GM10248 (cell line): ENCODE measurements at regions not wholly inside any gene's neighbourhood (a gene's known extent, or its start where the extent isn't known, plus 50 kb on each side); places are given as distances from the start of the nearest gene placed in this dataset.
"Not testable (repeated sequence)": the region's sequence is repeated elsewhere in the genome, so short reads cannot be mapped to it uniquely, and the experiment has no call there.

Source experiments
- CTCF ChIA-PET: fragments of 300-600 bp; sonication (Branson Sonifier 250); formaldehyde crosslinking; extraction: SDS; loops from one replicate; lab custom pipeline; 2021; ENCODE audit warnings: antibody characterized with exemption; lab: Yijun Ruan, JAX
- POLR2A ChIA-PET: fragments of 350-650 bp; sonication (Branson Sonifier 250); formaldehyde crosslinking; extraction: SDS; loops from one replicate; lab custom pipeline; 2020; ENCODE audit warnings: antibody characterized with exemption; lab: Yijun Ruan, JAX
- DNase-seq: peaks from one replicate; pipeline ENCODE4 v3.0.0; 2012; ENCODE audit errors: extremely low spot score
- TF ChIP-seq, protein P1 (sequence below): IDR thresholded peaks from 2 replicates; pipeline ENCODE4 v1.5.1; 2012; ENCODE audit warnings: mild to moderate bottlenecking, low read depth; ENCODE audit errors: extremely low read depth, missing control alignments, control extremely low read depth

DNA sequence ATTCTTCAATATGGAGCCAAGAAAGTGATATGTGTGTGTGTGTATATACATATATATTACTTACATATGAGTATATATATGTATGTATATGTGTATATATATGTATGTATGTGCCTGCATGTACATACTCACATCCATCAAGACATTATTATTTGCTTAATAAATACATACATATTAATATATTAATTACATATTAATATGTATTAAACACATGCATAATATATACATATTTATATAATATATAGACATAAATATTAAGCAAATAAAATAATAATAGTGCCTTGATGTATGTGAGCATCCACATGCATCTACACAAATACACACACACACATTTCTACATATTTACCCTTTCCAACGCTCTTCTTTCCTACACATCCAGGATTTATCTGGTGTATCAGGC, 88.7 kb upstream of the KCNMA1 start:
- ChIA-PET POLR2A (no interaction called here), CTCF (no interaction called here)
- DNase-seq = no peak

DNA sequence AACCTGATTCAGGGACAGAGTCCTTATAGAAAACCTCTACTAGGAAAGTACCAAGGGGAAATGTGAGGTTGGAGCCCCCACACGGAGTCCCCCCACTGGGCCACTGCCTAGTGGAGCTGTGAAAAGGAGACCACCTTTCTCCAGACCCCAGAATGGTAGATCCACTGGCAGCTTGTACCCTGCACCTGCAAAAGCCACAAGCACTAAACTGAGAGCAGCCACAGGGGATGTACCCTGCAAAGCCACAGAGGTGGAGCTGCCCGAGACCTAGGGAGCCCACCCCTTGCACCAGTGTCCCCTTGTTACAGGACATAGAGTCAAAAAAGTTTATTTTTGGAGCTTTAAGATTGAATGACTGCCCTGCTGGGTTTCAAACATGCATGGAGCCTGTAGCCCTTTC, 87.2 kb upstream of the KCNMA1 start:
- CTCF ChIA-PET = interaction anchor here (1.1 to 3.4 kb wide), 3 partner anchors 10 to 15 kb away, joined by 3 to 33 read pairs (median 3); no protein-coding TSS in a partner anchor
- TF ChIP-seq, protein P1, sequence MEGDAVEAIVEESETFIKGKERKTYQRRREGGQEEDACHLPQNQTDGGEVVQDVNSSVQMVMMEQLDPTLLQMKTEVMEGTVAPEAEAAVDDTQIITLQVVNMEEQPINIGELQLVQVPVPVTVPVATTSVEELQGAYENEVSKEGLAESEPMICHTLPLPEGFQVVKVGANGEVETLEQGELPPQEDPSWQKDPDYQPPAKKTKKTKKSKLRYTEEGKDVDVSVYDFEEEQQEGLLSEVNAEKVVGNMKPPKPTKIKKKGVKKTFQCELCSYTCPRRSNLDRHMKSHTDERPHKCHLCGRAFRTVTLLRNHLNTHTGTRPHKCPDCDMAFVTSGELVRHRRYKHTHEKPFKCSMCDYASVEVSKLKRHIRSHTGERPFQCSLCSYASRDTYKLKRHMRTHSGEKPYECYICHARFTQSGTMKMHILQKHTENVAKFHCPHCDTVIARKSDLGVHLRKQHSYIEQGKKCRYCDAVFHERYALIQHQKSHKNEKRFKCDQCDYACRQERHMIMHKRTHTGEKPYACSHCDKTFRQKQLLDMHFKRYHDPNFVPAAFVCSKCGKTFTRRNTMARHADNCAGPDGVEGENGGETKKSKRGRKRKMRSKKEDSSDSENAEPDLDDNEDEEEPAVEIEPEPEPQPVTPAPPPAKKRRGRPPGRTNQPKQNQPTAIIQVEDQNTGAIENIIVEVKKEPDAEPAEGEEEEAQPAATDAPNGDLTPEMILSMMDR = no peak
- no peak for DNase-seq
- POLR2A ChIA-PET = no interaction called here

More for the DNA sequence above, 88.7 kb upstream of the KCNMA1 start:
- TF ChIP-seq, protein P1 = no peak

- CTCF ChIA-PET = interaction anchor here (1.2 to 3.4 kb wide), 6 partner anchors 8 to 549 kb away, joined by 3 to 33 read pairs (median 4); no protein-coding TSS in a partner anchor
- DNase-seq = no peak
- POLR2A ChIA-PET = no interaction called here
- TF ChIP-seq, protein P1 = no peak
These were observed 85.8 kb upstream of the KCNMA1 start for GRCh38 chr10:77723376-77723775.

DNA sequence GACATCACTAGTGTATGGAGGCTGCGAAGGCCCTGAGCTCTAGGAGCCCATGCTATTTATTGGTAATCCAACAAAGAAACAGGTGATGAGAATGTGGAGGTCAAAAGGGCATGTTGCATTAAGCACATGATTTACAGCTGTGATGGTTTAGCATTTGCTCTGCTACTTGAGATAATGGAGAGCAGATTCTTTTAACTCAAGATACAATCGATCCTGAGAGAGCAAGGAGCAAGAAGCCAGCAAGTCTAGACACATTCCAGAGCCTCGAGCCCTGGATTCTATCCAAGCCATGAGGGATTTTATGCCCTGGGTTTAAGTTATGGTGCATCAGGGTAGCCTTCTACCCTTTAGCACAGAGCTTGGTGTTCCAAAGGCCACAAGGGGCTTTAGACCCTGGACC, 85.3 kb upstream of the KCNMA1 start:
- DNase-seq, POLR2A ChIA-PET: not testable (repeated sequence)
- CTCF ChIA-PET = interaction anchor here (1.2 to 3.4 kb wide), 6 partner anchors 9 to 549 kb away, joined by 3 to 33 read pairs (median 4); no protein-coding TSS in a partner anchor

DNA sequence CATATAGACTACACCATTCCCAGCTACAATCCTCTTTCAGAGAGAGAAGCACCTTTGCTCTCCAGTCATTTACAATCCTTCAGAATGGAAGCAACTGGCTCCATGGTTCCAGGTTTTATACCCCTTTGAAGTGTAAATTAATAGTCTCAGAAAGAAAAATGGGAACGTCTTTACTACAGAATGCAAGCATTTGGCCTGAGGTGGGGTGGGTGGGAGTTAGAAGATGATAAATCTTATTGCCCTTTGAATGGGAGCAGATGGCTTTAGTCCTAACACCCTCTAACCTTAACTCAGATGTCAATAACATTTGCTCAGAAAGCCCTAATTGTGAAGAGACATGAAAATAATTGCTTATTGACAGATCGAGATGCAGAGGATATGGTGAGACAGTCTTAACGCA, 84.2 kb upstream of the KCNMA1 start:
- POLR2A ChIA-PET = no interaction called here
- DNase-seq = no peak

DNA sequence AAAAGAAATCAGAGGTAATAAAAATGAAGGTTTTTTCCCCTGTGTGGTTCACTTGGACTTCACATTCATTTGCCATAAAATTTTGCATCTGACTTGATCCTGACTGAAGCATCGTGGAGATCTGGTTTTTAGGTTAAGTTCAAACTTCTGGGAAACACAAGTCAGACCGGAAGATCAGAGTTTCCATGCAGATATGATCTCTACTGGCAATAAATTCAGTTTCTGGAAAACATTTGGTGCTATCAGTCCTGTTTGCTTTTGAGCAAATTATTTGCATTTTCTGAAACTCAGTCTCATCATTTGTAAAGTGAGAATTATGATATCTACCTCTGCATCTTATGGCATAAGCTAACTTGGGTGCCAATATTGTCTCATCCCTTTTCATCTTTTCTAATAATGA, 81.3 kb upstream of the KCNMA1 start:
- TF ChIP-seq, protein P1 = no peak
- DNase-seq = no peak
- CTCF ChIA-PET = interaction anchor here (1.1 to 10.4 kb wide), 8 partner anchors 8 to 551 kb away, joined by 3 to 109 read pairs (median 4); no protein-coding TSS in a partner anchor
- POLR2A ChIA-PET = no interaction called here

More for the DNA sequence above, 84.2 kb upstream of the KCNMA1 start:
- CTCF ChIA-PET = interaction anchor here (1.0 to 1.3 kb wide), 2 partner anchors 10 to 39 kb away, joined by 3 to 5 read pairs; no protein-coding TSS in a partner anchor
- TF ChIP-seq, protein P1 = no peak

DNA sequence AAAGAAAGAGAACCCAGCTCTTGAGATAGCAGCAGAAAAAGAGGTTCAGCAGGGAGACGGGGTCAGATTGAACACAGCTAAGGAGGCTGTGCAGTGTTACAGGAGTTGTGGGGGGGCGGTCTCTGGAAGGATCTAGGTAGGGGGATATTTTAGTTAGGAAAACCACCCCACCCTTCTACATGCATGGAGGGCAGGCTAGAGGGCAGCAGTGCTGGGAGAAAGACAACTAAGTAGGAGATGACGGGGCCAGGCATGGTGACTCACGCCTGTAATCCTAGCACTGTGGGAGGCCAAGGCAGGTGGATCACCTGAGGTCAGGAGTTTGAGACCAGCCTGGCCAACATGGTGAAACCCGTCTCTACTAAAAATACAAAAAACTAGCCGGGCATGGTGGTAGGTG, 80.7 kb upstream of the KCNMA1 start:
- DNase-seq, POLR2A ChIA-PET: not testable (repeated sequence)
- CTCF ChIA-PET = interaction anchor here (1.6 to 10.4 kb wide), 4 partner anchors 11 to 544 kb away, joined by 4 to 109 read pairs (median 5); no protein-coding TSS in a partner anchor
